GM12865 (cell line): ENCODE measurements at regions not wholly inside any gene's neighbourhood (a gene's known extent, or its start where the extent isn't known, plus 50 kb on each side); places are given as distances from the start of the nearest gene placed in this dataset.

Experiments
- DNase-seq: peaks from one replicate; pipeline ENCODE4 v3.0.0; 2010; ENCODE audit warnings: low read depth
- H3K4me3 ChIP-seq: 2 replicates; pipeline ENCODE4 v1.5.1; 2011; ENCODE audit warnings: mild to moderate bottlenecking, low read depth, low read length, control low read depth
- TF ChIP-seq, protein P1 (sequence below): IDR thresholded peaks from 2 replicates; pipeline ENCODE4 v1.5.1; 2011; ENCODE audit warnings: low read length, control low read depth, low read depth, inconsistent platforms; ENCODE audit not compliant: insufficient read depth; ENCODE audit errors: missing control alignments

- no peak for DNase-seq
- no peak overlapping the region for H3K4me3 ChIP-seq
- TF ChIP-seq, protein P1, sequence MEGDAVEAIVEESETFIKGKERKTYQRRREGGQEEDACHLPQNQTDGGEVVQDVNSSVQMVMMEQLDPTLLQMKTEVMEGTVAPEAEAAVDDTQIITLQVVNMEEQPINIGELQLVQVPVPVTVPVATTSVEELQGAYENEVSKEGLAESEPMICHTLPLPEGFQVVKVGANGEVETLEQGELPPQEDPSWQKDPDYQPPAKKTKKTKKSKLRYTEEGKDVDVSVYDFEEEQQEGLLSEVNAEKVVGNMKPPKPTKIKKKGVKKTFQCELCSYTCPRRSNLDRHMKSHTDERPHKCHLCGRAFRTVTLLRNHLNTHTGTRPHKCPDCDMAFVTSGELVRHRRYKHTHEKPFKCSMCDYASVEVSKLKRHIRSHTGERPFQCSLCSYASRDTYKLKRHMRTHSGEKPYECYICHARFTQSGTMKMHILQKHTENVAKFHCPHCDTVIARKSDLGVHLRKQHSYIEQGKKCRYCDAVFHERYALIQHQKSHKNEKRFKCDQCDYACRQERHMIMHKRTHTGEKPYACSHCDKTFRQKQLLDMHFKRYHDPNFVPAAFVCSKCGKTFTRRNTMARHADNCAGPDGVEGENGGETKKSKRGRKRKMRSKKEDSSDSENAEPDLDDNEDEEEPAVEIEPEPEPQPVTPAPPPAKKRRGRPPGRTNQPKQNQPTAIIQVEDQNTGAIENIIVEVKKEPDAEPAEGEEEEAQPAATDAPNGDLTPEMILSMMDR = no peak
Measured at GRCh38 chr3:182632077-182632393, 161.3 kb upstream of the ATP11B start.

GRCh38 chr3:182633186-182633585 is 160.1 kb upstream of the ATP11B start:
- no peak overlapping the region for H3K4me3 ChIP-seq
- TF ChIP-seq, protein P1 = no peak
- DNase-seq = no peak

DNA sequence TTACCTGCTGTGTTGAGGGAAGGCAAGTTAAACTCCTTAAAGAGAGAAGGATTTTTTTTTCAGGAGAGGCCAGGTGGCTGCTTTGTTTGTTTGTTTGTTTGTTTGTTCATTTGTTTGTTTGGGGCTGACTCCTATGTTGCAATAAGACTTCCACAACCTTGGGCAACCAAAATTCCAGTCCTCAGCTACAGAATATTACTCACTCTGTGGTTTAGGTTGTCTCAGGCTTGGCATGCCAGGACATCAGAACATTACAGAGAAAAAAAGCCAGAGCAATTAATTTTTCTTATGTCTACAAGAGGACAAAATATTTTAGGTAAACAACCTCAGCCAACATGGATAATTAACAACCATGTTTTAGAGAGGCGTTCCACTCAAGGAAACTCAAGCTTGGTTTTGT is 156.7 kb upstream of the ATP11B start:
- no peak overlapping the region for H3K4me3 ChIP-seq
- no peak for DNase-seq
- TF ChIP-seq, protein P1 = no peak

DNA sequence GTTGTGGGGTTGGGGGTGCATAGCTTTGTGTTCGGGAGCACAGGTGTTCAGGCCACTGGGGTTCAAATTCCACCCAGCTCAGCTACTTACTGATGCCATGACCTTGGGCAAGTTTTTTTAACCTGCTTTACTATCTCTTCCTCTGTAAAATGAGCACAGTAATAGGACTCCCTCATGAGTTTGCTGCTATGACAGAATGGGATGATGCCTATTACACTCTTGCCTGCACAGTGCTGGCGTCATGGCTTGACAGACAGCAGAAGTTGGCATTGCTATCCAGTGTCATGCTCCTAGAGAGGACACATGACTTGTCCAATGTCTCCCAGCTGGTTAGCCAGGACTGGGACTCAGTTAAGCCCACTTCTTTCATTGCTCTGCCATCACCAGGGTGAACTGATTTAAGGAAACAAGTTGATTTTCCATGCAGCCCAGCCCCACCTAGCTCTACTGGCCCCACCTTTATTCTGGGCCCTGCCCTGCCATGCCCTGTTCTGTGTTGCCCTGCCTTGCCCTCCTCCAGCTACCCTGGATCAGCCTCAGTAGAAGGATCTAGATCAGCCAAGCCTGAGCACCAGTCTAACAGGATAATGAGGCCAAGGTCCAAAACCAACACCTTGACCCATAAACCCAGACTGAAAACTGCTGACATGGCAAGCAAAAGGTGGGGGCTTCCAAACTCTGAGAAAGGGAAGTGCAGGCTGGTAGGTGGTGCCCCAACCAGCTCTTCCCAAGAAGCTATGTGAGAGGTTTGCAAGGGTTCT is 155.8 kb upstream of the ATP11B start:
- H3K4me3 ChIP-seq = no peak overlapping the region
- DNase-seq = no peak
- TF ChIP-seq, protein P1 = no peak

- TF ChIP-seq, protein P1 = no peak
- no peak overlapping the region for H3K4me3 ChIP-seq
- no peak for DNase-seq
Measured at GRCh38 chr3:182644013-182644412, 149.3 kb upstream of the ATP11B start.

DNA sequence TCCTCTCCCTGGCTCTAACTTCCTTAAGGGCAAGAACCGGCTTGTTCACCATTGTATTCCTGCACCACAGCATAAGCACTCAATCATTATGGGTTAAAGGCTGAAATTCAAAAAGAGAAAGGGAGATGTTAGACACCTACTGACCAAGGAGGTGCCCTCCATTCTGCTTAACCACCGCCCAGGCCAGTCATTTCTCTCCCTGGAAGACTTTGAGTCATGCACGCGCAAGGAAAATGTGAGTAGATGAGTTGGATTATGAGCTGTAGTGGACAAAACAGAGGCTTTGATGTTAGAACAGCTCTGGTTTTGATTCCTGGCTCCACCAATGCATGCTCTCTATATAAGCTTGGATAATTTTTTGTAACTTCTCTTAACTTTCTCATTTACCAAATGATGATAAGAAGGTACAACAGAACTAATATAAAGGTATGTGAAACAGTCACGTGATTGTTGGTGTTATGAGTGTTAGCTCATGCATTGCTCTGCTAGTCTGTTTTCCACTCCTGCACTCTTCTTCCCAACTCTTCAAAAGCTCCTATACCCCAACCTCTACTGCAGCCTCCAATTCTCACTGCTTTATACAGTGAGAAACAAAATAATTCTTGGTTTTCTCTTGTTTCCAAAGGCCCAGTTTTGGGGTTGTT is 148.4 kb upstream of the ATP11B start:
- TF ChIP-seq, protein P1 = no peak
- no peak overlapping the region for H3K4me3 ChIP-seq
- DNase-seq = peak; percentile 5

- no peak for DNase-seq
- H3K4me3 ChIP-seq = no peak overlapping the region
- TF ChIP-seq, protein P1 = no peak
Measured at GRCh38 chr3:182650568-182651128, 142.7 kb upstream of the ATP11B start.
